ENCODE measurements at regions not wholly inside any gene's neighbourhood (a gene's known extent, or its start where the extent isn't known, plus 50 kb on each side); places are given as distances from the start of the nearest gene placed in this dataset.

DNA sequence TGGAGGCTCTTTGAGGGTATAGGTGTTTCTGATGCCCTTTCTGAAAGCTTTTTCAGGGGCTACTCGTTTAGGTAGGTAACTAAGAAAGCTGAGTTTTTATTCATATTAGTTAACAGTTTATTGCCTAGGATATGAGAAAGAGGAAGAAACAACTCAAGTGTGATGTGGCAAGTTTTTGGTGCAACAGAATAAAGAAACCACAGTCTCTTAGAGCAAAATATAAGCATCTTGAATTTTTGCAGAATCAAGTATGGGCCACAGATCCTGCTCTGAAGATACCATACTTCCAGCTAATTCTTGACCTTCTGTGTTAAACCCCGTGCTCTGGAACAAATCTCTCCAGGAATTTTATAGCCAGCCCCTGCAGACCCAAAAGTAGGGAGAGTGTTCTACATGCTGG, 147.7 kb upstream of the SLC1A4 start:
- intact Hi-C loops (cut with DNase I), result no loop called here
- no peak for DNase-seq (ENCODE audit: low spot score)

DNA sequence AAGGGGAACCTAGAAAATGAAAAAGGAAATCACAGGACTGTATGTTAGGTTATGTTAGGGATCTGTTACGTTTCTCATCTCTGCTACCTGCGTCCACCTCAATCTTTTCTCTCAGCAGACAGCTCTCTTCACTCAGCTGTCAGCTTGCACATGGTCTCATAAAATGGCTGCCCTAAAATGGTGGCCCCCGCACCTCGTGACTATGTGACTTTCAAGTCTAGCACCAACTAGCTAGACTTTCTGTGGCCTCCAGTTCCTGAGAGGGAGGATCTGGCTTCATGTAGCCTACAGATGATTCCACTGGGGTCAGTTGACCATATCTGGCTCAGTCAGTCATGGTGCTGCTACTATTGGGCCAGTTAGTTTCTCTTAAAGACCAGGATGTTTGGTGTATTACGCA, 147.2 kb upstream of the SLC1A4 start:
- intact Hi-C loops (cut with DNase I), result no loop called here
- DNase-seq (ENCODE audit: low spot score), result no peak

DNA sequence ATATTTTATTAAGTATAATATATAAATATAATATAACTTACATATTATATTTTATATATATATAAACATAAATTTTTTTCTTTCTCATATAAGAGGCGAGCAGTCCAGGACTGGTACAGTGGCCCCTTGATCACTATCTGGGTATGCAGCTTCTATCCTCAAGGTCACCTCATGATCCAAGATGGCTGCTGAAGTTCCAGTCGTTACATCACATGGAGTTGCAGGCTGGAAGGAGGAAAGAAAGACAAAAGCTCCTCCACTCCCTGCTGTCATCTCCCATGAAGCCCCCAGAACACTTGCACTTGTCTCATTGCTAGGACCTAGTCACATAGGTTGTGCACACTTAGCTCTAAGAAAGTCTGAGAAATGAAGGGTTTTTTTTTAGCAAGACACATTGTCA, 145.1 kb upstream of the SLC1A4 start:
- DNase-seq (ENCODE audit: low spot score), result no peak
- intact Hi-C loops (cut with DNase I), result no loop called here

DNA sequence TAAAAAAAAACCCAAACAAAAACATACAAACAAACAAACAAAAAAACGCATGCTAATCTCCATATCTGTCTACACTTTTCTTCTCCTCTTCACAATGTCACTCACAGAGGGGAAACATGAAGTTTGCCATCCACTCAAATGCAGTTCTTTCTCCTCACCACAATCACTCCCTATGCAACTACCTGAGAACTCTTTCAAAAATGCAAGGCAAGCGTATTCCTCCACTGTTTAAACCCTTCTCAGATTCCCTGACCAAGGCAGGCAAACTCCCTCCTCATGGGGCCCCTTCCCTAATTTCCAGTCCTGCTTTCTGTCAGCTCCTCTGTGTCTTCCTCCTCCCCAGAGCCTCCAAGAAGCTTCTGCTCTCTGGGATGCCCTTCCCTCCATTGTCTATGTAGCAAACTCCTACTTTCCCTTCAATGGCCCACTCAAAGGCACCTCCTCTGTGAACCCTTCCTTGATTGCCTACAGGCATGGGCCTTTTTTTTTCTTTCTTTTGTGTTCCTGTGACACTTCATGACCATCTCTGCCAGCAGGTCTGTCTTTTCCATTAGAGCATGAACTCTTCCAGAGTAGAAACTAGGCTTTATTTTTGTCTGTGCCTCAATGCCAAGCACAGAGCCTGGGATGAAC, 143.8 kb upstream of the SLC1A4 start:
- intact Hi-C loops (cut with DNase I), result no loop called here
- DNase-seq (ENCODE audit: low spot score), result no peak

DNA sequence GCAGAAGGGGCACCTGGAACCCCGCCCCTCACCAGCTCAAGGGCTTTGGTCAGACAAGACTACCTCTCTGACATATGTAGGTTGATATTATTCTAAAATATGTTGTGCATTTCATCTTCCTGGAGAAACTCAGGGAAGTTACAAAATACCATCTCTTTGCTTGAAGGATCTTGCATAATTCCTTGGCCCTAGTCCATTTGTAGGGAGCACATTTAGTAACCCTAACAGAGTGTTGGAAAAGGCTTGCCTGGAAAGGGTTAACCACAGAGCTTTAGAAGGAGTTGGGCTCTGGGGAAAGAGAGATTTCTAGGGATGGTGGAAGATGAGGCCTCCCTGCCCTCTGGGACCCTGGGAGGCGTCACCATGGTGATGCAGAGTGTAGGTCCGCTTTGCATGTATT, 143.0 kb upstream of the SLC1A4 start:
- no peak for DNase-seq (ENCODE audit: low spot score)
- intact Hi-C loops (cut with DNase I), result no loop called here

DNA sequence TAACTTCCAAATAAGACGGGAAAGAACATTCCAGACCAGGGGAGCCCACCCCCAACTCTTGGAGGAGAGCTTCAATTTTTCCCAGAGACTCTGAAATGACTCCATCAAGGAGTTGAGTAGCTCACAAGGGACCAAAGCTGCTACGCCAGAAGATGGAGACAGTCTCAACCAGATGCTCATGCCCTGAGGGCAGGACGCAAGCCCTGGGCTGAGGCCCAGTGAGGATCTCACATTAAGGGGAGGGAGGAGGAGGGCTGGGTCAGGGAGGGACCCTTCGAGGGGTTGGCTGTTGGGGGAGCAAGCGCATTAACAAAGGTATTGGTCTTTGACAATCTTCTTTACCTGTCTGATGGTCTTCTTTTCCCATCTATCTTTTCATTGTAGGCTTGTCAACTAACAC, 141.3 kb upstream of the SLC1A4 start:
- intact Hi-C loops (cut with DNase I), result no loop called here

DNA sequence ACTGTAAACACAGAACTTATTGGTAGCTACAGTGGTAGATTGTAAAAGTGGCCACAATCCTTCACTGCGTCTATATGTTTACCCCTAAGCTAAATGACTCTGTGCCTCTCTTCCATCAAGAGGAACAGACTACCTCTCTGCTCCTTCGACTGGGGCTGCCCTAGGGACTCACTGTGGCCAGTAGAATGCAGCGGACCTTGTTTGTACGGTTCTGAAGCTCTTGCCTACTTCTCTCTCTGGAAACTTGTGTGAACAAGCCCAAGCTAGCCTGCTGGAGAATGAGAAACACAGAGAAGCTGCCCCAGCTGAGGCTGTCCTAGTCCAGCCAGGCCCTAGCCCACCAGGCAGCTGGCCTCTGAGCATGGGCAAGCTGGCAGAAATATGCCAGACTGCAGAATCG, 140.8 kb upstream of the SLC1A4 start:
- intact Hi-C loops (cut with DNase I), result no loop called here

More for the DNA sequence above, 141.3 kb upstream of the SLC1A4 start:
- no peak for DNase-seq (ENCODE audit: low spot score)

DNA sequence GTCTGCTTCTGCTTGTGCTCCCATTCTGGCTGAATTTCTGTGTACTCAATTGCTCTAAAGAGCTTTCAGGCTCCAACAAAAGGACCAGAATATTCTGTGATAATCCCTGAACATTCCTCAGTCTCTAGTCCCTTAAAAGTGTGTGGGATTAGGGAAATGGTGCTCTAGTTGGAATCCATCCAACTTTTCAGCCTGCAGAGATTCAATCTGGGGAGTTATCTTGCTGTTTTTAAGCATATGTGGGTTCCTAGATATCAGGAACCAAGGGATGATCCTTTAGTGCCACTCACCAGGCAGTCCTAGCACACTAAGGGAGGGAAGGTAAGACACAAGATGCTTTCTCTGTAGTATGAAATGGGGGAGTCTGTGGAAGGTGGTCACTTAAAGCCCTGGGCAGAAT, 140.3 kb upstream of the SLC1A4 start:
- DNase-seq (ENCODE audit: low spot score), result no peak
- intact Hi-C loops (cut with DNase I), result no loop called here

More for the DNA sequence above, 140.8 kb upstream of the SLC1A4 start:
- DNase-seq (ENCODE audit: low spot score), result no peak

DNA sequence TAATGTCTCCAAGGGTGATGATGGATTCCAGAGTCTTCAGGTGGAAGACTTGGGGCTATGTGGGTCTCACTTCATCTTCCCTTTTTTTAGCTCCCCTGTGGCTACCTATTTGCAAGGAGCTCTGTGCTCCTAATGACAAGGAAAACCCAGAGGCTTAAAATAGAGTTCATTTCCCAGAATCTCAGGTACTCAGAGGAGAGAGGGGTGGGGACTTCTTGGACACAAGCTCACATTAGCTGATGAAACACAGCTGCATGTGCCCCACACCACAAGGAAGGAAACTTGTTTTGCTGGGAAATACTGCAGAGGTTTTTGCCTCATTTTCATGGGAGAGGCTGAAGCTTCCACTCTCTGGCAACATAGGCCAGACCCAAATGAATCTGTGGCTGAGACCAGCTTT, 138.6 kb upstream of the SLC1A4 start:
- DNase-seq (ENCODE audit: low spot score), result no peak
- intact Hi-C loops (cut with DNase I), result no loop called here

DNA sequence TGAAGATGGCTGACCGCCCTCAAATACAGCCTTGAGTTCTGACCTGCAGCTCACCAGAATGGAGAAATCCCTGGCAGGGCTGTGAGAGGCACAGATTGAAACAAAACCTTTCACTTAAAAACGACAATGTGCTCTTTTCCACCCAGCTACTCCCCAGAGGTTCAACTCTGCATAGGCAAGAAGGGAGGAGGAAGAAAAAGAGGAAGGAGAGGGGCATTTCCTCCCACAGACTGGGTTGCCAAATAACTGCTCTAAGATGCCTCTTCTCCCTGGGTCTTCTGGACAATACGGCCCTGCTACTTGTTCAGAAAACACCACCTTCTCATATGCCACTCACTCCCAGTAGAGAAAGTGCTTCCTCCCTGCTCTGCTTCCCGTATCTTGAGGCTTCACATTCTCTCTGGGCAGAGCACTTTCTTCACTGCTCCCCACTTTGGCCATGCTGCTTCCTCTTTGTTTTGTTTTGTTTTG, 136.4 kb upstream of the SLC1A4 start:
- DNase-seq (ENCODE audit: low spot score), result no peak
- intact Hi-C loops (cut with DNase I), result no loop called here

DNA sequence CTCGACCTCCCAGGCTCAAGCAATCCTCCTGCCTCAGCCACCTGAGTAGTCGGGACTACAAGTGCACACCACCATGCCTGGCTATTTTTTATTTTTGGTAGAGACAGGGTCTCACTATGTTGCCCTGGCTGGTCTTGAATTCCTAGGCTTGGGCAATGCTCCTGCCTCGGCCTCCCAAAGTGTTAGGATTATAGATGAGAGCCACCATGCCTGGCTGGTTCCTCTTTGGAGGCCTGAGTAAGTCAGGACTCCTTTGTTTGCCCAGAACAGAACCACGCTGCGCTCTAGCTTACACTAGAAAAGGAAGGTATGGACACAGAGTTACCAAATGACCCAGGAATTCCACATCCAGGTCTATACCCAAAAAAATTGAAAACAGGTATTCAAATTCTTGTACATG, 135.9 kb upstream of the SLC1A4 start:
- DNase-seq (ENCODE audit: low spot score), result no peak
- intact Hi-C loops (cut with DNase I), result no loop called here

DNA sequence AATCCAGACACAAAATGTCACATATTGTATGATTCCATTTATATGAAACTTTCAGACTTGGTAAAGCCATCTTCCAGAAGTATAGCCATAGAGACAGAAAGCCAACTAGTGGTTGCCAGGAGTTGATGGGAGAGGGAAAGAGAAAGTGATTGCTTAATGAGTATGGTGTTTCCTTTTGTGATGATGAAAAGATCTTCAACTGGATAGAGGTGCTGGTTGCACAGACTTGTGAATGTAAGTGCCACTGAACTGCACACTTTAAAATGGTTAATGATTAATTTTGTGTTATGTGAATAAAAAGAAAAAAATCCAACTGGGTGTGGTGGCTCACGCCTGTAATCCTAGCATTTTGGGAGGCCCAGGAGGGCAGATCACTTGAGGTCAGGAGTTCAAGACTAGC, 135.3 kb upstream of the SLC1A4 start:
- intact Hi-C loops (cut with DNase I), result no loop called here
- no peak for DNase-seq (ENCODE audit: low spot score)

DNA sequence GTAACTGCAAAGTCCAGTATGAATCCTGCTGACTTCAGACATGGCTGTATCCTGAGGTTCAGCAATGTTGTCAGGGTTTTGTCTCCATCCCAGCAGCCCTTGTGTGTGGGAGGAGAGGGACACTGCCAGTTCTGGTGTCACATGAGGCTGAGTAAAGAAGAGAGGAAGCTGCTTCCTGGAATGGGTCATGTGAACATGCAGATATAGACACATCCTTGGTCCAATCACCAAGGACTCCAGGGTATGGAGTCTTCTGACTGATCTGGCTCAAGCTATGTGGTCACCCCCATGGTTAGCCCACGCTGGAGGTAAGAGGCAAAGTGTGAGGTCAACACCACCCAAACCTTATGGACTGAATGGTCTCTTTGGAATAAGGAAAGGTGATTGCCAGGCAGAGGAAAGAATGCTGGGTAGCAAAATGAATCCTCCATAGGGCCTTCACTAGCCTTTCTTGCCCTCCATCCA, 134.4 kb upstream of the SLC1A4 start:
- no peak for DNase-seq (ENCODE audit: low spot score)
- intact Hi-C loops (cut with DNase I), result no loop called here

DNA sequence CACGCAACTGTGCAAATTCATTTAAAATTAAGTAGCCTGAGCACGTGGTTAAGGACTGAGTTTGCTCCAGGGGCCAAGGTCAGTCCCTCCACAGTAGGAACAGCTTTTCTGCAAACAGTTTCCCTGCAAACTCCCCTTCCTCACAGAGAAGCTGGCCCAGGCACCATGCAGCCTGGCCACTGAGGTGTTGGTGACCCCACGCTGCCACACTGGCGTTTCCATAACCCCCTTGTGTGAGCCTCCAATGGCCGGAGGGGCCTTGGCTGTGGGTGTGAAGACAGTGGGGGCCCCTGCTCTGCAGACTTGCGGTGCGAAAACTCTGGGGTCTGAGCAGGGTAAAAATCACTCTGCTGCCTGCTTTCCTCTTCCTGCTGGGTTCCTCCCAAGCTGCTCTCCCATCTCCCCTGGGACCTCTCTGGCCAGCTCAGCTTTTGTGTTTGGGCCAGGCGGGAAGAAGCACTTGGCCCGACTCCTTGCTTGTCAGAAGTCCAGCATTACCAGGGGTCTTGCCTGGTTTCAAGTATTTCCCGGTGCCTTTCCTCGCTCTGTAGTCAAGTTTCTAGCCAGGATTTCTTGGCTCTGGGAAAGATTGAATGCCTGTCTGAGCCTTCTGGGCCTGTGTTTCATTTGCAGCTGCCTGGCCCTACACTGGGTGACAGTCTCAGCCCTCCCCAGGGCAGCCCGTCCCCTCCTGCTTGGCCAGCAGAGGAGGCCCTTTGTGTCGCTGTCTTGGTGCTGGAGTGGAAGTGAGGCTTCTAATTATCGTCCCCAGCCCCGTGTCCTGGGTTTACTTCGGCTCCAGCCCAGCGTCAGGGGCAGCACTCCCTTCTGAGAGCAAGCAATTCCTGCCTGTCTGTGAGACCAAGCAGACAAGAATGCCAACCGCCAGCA, 131.4 kb upstream of the SLC1A4 start:
- peak; percentile 81 for DNase-seq (ENCODE audit: low spot score)
- intact Hi-C loops (cut with DNase I), result no loop called here

DNA sequence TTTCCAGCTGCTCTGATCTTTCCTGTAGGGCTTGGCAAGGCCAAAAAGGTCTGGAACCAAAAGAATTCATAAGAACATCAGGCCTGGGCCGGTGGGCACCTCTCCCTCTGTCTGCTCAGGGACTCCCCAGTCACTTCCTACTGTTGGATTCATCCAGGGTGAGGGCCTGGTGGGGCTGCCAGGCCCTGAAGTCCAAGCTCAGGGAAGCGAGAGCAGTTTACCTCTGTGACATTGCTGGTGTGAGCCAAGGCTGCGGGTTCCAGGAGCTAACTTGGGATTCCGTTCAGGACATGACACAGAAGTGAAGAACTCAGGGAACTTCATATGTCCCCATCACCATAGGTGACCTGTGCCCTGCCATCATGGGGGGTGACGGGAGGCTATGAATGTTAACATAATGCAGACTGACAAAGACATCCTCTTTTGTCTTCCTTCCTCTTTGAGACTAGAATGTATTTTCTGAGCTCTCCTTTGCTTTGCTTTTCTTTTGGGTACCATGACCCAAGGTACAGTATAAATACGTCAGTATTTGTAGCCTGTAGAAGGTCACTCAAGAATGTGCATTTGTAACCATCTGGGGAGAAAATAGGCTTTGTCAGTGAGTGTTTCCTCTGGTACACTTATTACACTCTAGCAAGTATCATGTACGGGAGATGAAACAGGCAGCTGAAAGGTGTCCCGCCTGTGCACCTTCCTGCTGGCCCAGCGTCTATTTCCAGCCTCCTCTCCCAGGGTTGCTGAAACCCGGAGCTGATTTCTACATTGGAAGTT, 130.5 kb upstream of the SLC1A4 start:
- peak; percentile 80 for DNase-seq (ENCODE audit: low spot score)
- intact Hi-C loops (cut with DNase I), result no loop called here

DNA sequence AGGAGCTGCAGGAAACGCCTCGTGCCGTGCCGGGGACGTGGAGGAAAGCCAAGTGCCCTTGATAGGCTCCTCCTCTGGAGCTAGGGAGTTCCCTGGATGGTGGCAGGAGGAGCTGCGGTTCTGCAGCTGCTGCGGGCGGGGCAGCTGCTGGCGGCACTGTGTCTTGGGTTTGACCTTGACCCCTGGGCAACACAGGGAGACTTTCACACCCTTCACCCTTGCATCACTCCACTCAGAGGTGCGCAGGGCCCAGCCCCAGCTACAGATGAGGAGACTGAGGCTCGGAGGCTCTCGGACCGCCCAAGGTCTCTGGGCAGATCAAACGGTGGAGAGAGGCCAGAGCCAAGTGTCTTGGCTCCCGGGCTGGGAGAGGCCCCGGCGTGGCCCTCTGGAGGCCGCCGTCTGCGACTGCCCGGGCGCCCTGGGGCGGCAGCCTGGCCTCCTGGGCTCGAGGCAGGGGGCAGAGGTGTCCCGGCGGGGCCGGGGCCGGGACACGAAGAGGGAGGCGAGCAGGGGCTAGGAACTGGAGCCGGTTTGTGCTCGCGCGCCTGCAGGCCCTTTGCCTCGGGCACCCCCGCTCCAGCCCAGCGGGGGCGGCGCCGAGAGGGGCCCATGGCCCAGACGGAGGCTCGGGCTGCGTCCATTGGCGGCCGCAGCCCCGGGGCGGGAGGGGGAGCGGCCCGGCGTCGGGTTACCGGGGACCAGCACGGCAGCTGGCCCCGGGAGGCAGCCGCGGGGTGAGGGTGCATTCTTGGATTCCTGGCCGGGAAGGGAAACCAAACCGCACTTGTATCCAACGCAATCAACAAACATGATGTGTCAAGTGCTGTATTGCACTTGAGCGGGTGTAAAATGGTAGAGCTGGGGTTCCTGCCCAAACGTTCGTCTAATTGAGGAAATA, 129.6 kb upstream of the SLC1A4 start:
- intact Hi-C loops (cut with DNase I), result loop anchor here (2.0 kb wide), 1 partner anchor 109 kb away; no protein-coding TSS in a partner anchor
- DNase-seq (ENCODE audit: low spot score), result peak; percentile 93

DNA sequence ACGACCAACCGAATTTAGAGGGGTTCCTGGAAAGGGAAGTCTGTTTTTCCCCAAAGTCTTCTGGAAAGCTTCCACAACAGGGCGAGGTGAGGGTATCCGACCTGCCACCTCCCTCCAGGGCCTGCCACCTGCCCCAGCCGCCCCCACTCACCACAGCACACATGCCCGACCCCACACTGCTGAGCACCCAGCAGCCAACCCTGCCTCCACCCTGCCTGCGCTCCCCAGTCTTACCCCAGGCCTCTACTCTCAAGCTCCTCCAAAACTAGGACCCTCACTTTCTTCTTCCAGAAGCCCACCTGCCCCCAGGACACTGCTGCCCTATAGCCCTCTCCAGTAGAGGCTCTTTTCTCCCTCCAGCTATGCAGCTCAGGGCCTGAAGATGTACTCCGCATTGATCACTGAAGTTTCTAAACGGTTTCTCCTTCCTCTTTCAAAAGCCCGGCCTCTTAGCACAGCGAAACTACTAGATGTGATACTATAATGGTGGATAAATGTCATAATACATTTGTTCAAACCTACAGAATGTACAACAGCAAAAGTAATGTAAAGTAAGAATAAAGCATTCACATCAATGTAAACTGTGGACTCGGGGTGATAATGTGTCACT, 128.8 kb upstream of the SLC1A4 start:
- intact Hi-C loops (cut with DNase I), result loop anchor here (2.0 kb wide), 1 partner anchor 110 kb away; no protein-coding TSS in a partner anchor
- no peak for DNase-seq (ENCODE audit: low spot score)

DNA sequence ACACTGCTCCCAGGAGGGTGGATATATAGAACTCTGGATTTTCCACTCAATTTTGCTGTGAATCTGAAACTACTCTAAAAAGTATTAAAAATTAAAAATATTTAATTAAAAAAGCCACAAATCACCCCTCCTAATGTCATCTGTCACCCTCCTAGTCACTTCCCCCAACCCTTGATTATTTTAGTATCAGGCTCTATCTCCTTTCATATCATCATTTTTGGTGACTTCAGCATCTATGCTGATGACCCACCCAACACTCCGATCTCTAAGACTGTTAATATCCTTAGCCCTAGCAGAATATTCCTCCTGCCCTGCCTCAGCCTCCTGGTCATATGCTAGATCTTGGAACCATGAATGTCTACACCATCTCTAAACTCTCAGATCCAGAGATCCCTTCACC, 128.3 kb upstream of the SLC1A4 start:
- DNase-seq (ENCODE audit: low spot score), result no peak
- intact Hi-C loops (cut with DNase I), result loop anchor here (2.0 kb wide), 1 partner anchor 110 kb away; no protein-coding TSS in a partner anchor

All from cardiac septum (tissue), 1 donor.